ENCODE measurements at regions not wholly inside any gene's neighbourhood (a gene's known extent, or its start where the extent isn't known, plus 50 kb on each side); places are given as distances from the start of the nearest gene placed in this dataset.

GRCh38 chr1:91141858-91142257 is 120.0 kb upstream of the ZNF644 start:
- H4K20me1 ChIP-seq (ENCODE audit: insufficient read depth, low read length) = no peaks in the 10 kb centered on the region
- no peaks in the 10 kb centered on the region for H3K4me1 Mint-ChIP-seq
- no peak overlapping the region for H3K9ac ChIP-seq (ENCODE audit: insufficient read depth, low read length, poor library complexity, severe bottlenecking)
- no peak overlapping the region for H3K27ac ChIP-seq (ENCODE audit: low read depth in 1 of 2, low read length in 2 of 2)
- no peaks in the 10 kb centered on the region for H3K9me3 ChIP-seq (replicated peaks in 1 of 2; ENCODE audit: control insufficient read depth in 1 of 2, insufficient read depth in 1 of 2, low read length in 2 of 2)
- no peak overlapping the region for H3K27ac Mint-ChIP-seq
- H3K36me3 ChIP-seq (replicated peaks in 1 of 2; ENCODE audit: control insufficient read depth in 1 of 2, insufficient read depth in 2 of 2, low read length in 2 of 2) = no peaks in the 10 kb centered on the region
- no peaks in the 10 kb centered on the region for H3K9me3 Mint-ChIP-seq
- no peaks in the 10 kb centered on the region for H3K4me1 ChIP-seq (ENCODE audit: control insufficient read depth in 1 of 2, insufficient read depth in 2 of 2, low read length in 2 of 2)
- DNase-seq = no peak
- no peaks in the 10 kb centered on the region for H3K79me2 ChIP-seq (ENCODE audit: insufficient read depth, low read length)
- no peak overlapping the region for H2AFZ ChIP-seq (ENCODE audit: insufficient read depth, low read depth, low read length, poor library complexity, severe bottlenecking)
- no peaks in the 10 kb centered on the region for H3K27me3 ChIP-seq (ENCODE audit: control insufficient read depth in 2 of 2, insufficient read depth in 2 of 2, low read length in 2 of 2)
- no peak overlapping the region for H3K4me3 ChIP-seq (replicated peaks in 1 of 3; ENCODE audit: low read depth in 2 of 3, low read length in 3 of 3)
- H3K27me3 Mint-ChIP-seq (ENCODE audit: low read depth in 3 of 3) = peaks cover 1 to 5% (median 2%) of the 10 kb centered on the region in 3 donors
- intact Hi-C loops (cut with micrococcal nuclease) = no loop called here
- no peak for TF ChIP-seq CTCF (IDR thresholded peaks at IDR 0.05)
- no CpG with 5 or more reads among the region's 3 CpGs for WGBS (ENCODE audit: insufficient coverage)
- H3K4me2 ChIP-seq (replicated peaks; ENCODE audit: extremely low read depth, low read length, poor library complexity, severe bottlenecking) = no peak overlapping the region
- H3K4me3 Mint-ChIP-seq = no peak overlapping the region
- H3K36me3 Mint-ChIP-seq = no peaks in the 10 kb centered on the region

DNA sequence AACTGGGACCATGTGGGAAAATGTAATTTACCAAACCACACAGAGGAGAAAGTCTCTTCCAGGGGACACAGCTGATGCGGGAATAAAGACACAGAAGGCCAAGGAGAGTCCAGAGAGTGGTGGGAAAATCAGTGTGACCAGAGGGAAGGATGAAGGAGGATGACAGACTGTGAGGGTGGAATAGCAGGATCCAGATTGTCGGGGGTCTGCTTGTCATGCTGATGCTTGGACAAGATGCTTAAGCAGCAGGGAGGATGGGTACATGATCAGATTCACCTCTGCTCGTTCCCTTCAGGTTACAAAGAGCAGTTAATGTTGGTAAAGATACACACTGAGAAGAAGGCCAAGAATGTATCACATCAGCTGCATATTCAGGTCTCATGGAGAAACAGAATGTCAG is 117.1 kb upstream of the ZNF644 start:
- TF ChIP-seq CTCF (IDR thresholded peaks at IDR 0.05) = no peak
- H3K9me3 Mint-ChIP-seq = peaks cover 0 to 2% (median 0%) of the 10 kb centered on the region in 7 donors
- H3K4me3 Mint-ChIP-seq = no peak overlapping the region
- 59% methylated on average over 3 of the region's 3 CpGs for WGBS (ENCODE audit: insufficient coverage)
- no peak overlapping the region for H3K27ac Mint-ChIP-seq
- no peaks in the 10 kb centered on the region for H3K4me1 Mint-ChIP-seq
- no peaks in the 10 kb centered on the region for H3K4me1 ChIP-seq (ENCODE audit: control insufficient read depth in 1 of 2, insufficient read depth in 2 of 2, low read length in 2 of 2)
- H3K4me2 ChIP-seq (replicated peaks; ENCODE audit: extremely low read depth, low read length, poor library complexity, severe bottlenecking) = no peak overlapping the region
- no peak for DNase-seq
- H3K27me3 Mint-ChIP-seq (ENCODE audit: low read depth in 3 of 3) = peaks cover 0 to 5% (median 0%) of the 10 kb centered on the region in 3 donors
- H3K9ac ChIP-seq (ENCODE audit: insufficient read depth, low read length, poor library complexity, severe bottlenecking) = no peak overlapping the region
- H3K79me2 ChIP-seq (ENCODE audit: insufficient read depth, low read length) = no peaks in the 10 kb centered on the region
- no peaks in the 10 kb centered on the region for H3K27me3 ChIP-seq (ENCODE audit: control insufficient read depth in 2 of 2, insufficient read depth in 2 of 2, low read length in 2 of 2)
- H3K36me3 Mint-ChIP-seq = no peaks in the 10 kb centered on the region
- no peak overlapping the region for H2AFZ ChIP-seq (ENCODE audit: insufficient read depth, low read depth, low read length, poor library complexity, severe bottlenecking)
- no peak overlapping the region for H3K4me3 ChIP-seq (replicated peaks in 1 of 3; ENCODE audit: low read depth in 2 of 3, low read length in 3 of 3)
- H3K27ac ChIP-seq (ENCODE audit: low read depth in 1 of 2, low read length in 2 of 2) = no peak overlapping the region
- H3K9me3 ChIP-seq (replicated peaks in 1 of 2; ENCODE audit: control insufficient read depth in 1 of 2, insufficient read depth in 1 of 2, low read length in 2 of 2) = no peaks in the 10 kb centered on the region
- H3K36me3 ChIP-seq (replicated peaks in 1 of 2; ENCODE audit: control insufficient read depth in 1 of 2, insufficient read depth in 2 of 2, low read length in 2 of 2) = no peaks in the 10 kb centered on the region
- intact Hi-C loops (cut with micrococcal nuclease) = no loop called here
- H4K20me1 ChIP-seq (ENCODE audit: insufficient read depth, low read length) = no peaks in the 10 kb centered on the region
